ENCODE measurements at regions not wholly inside any gene's neighbourhood (a gene's known extent, or its start where the extent isn't known, plus 50 kb on each side); places are given as distances from the start of the nearest gene placed in this dataset.

- no peaks in the 10 kb centered on the region for H3K4me1 ChIP-seq
- H3K27ac ChIP-seq: no peak overlapping the region
- H3K4me3 ChIP-seq: no peak overlapping the region
- intact Hi-C loops (cut with DNase I; ENCODE audit: low total_unique reads): no loop called here
- no peak for DNase-seq
- WGBS, 2 donors: 66 to 82% methylated on average over 1 of the region's 1 CpG
- no peak for TF ChIP-seq CTCF (IDR thresholded peaks at IDR 0.05)
- no peak for TF ChIP-seq POLR2A (IDR thresholded peaks at IDR 0.05)
- H3K27me3 ChIP-seq: no peaks in the 10 kb centered on the region
- H3K36me3 ChIP-seq (ENCODE audit: low read depth, missing control alignments): no peaks in the 10 kb centered on the region
- H3K9me3 ChIP-seq: no peaks in the 10 kb centered on the region
These were observed 199.7 kb upstream of the CHRNA7 start for GRCh38 chr15:31830591-31830990.

- WGBS, 2 donors: 58 to 75% methylated on average over 10 of the region's 10 CpGs
- DNase-seq: no peak
- Histone ChIP-seq H3K27ac (no peak overlapping the region), H3K36me3 (ENCODE audit: low read depth, missing control alignments) (no peaks in the 10 kb centered on the region), H3K9me3 (no peaks in the 10 kb centered on the region), H3K27me3 (no peaks in the 10 kb centered on the region), H3K4me1 (no peaks in the 10 kb centered on the region), H3K4me3 (no peak overlapping the region)
- intact Hi-C loops (cut with DNase I; ENCODE audit: low total_unique reads): no loop called here
- no peak for TF ChIP-seq CTCF (IDR thresholded peaks at IDR 0.05)
- TF ChIP-seq POLR2A (IDR thresholded peaks at IDR 0.05): no peak
These were observed 198.7 kb upstream of the CHRNA7 start for GRCh38 chr15:31831596-31831995.

GRCh38 chr15:31834654-31835053 is 195.7 kb upstream of the CHRNA7 start:
- no peak overlapping the region for H3K27ac ChIP-seq
- TF ChIP-seq CTCF (IDR thresholded peaks at IDR 0.05) (no peak), POLR2A (IDR thresholded peaks at IDR 0.05) (no peak)
- no peak for DNase-seq
- WGBS, 2 donors: 80 to 94% methylated on average over 3 of the region's 3 CpGs
- intact Hi-C loops (cut with DNase I; ENCODE audit: low total_unique reads): no loop called here
- no peaks in the 10 kb centered on the region for H3K4me1 ChIP-seq
- no peak overlapping the region for H3K4me3 ChIP-seq
- no peaks in the 10 kb centered on the region for H3K36me3 ChIP-seq (ENCODE audit: low read depth, missing control alignments)
- H3K9me3 ChIP-seq: no peaks in the 10 kb centered on the region
- no peaks in the 10 kb centered on the region for H3K27me3 ChIP-seq

- Histone ChIP-seq H3K36me3 (ENCODE audit: low read depth, missing control alignments) (no peaks in the 10 kb centered on the region), H3K27me3 (no peaks in the 10 kb centered on the region), H3K9me3 (no peaks in the 10 kb centered on the region), H3K27ac (no peak overlapping the region), H3K4me3 (no peak overlapping the region), H3K4me1 (no peaks in the 10 kb centered on the region)
- 90 to 91% methylated on average over 3 of the region's 3 CpGs for WGBS, 2 donors
- DNase-seq: no peak
- no peak for TF ChIP-seq CTCF (IDR thresholded peaks at IDR 0.05)
- no peak for TF ChIP-seq POLR2A (IDR thresholded peaks at IDR 0.05)
- intact Hi-C loops (cut with DNase I; ENCODE audit: low total_unique reads): no loop called here
These were observed 190.9 kb upstream of the CHRNA7 start for GRCh38 chr15:31839388-31839787.

GRCh38 chr15:31840849-31841476 is 189.4 kb upstream of the CHRNA7 start:
- DNase-seq: no peak

More at GRCh38 chr15:31840849-31841476, 189.4 kb upstream of the CHRNA7 start:
- no peaks in the 10 kb centered on the region for H3K9me3 ChIP-seq
- no peak overlapping the region for H3K4me3 ChIP-seq
- TF ChIP-seq POLR2A (IDR thresholded peaks at IDR 0.05) (no peak), CTCF (IDR thresholded peaks at IDR 0.05) (no peak)
- H3K27ac ChIP-seq: no peak overlapping the region
- H3K36me3 ChIP-seq (ENCODE audit: low read depth, missing control alignments): no peaks in the 10 kb centered on the region
- 83 to 85% methylated on average over 9 of the region's 9 CpGs for WGBS, 2 donors
- H3K27me3 ChIP-seq: no peaks in the 10 kb centered on the region
- intact Hi-C loops (cut with DNase I; ENCODE audit: low total_unique reads): no loop called here
- no peaks in the 10 kb centered on the region for H3K4me1 ChIP-seq

Data from testis (tissue), 2 donors.